ACHN (cell line): ENCODE measurements at regions not wholly inside any gene's neighbourhood (a gene's known extent, or its start where the extent isn't known, plus 50 kb on each side); places are given as distances from the start of the nearest gene placed in this dataset.
"Not testable (repeated sequence)": the region's sequence is repeated elsewhere in the genome, so short reads cannot be mapped to it uniquely, and the experiment has no call there.

Source experiments
- DNase-seq: peaks from one replicate; pipeline ENCODE4 v3.0.0-alpha.2; 2015
- in situ Hi-C: cut with HindIII; loops from 2 replicates; pipeline ENCODE4 v1.10.0; 2017; ENCODE audit warnings: low sequenced_read_pairs, low pct_ligation_motif_present, low pct_unique_long_range_greater_than_20kb

GRCh38 chr11:38693306-38693705 lies 2095.3 kb upstream of the RAG2 start:
- in situ Hi-C loops = no loop called here
- DNase-seq = no peak

GRCh38 chr11:38690211-38690610 lies 2092.2 kb upstream of the RAG2 start:
- DNase-seq, in situ Hi-C loops: not testable (repeated sequence)

- in situ Hi-C loops = no loop called here
- no peak for DNase-seq
Observed at GRCh38 chr11:38687008-38687407, 2089.0 kb upstream of the RAG2 start.

GRCh38 chr11:38683484-38683883 lies 2085.4 kb upstream of the RAG2 start:
- in situ Hi-C loops = no loop called here

GRCh38 chr11:38680746-38681145 lies 2082.7 kb upstream of the RAG2 start:
- in situ Hi-C loops = no loop called here

More at GRCh38 chr11:38683484-38683883, 2085.4 kb upstream of the RAG2 start:
- DNase-seq = no peak

GRCh38 chr11:38680166-38680565 lies 2082.1 kb upstream of the RAG2 start:
- DNase-seq = no peak
- in situ Hi-C loops = no loop called here

More at GRCh38 chr11:38680746-38681145, 2082.7 kb upstream of the RAG2 start:
- no peak for DNase-seq

GRCh38 chr11:38672445-38672844 lies 2074.4 kb upstream of the RAG2 start:
- in situ Hi-C loops = no loop called here
- no peak for DNase-seq

- no peak for DNase-seq
- in situ Hi-C loops = no loop called here
Observed at GRCh38 chr11:38667359-38667758, 2069.3 kb upstream of the RAG2 start.

- in situ Hi-C loops = no loop called here
- no peak for DNase-seq
Observed at GRCh38 chr11:38648604-38649003, 2050.6 kb upstream of the RAG2 start.

GRCh38 chr11:38646382-38646781 lies 2048.3 kb upstream of the RAG2 start:
- in situ Hi-C loops = no loop called here
- no peak for DNase-seq

- in situ Hi-C loops = no loop called here
- no peak for DNase-seq
Observed at GRCh38 chr11:38640854-38641253, 2042.8 kb upstream of the RAG2 start.

GRCh38 chr11:38612701-38613100 lies 2014.7 kb upstream of the RAG2 start:
- in situ Hi-C loops = no loop called here
- DNase-seq = no peak

- DNase-seq, in situ Hi-C loops: not testable (repeated sequence)
Observed at GRCh38 chr11:38601371-38601770, 2003.3 kb upstream of the RAG2 start.

- no peak for DNase-seq
- in situ Hi-C loops = no loop called here
Observed at GRCh38 chr11:38598418-38598817, 2000.4 kb upstream of the RAG2 start.

- DNase-seq, in situ Hi-C loops: not testable (repeated sequence)
Observed at GRCh38 chr11:38595359-38596016, 1997.5 kb upstream of the RAG2 start.

- in situ Hi-C loops = no loop called here
- no peak for DNase-seq
Observed at GRCh38 chr11:38594895-38595294, 1996.9 kb upstream of the RAG2 start.

GRCh38 chr11:38593649-38594048 lies 1995.6 kb upstream of the RAG2 start:
- in situ Hi-C loops = no loop called here
- DNase-seq = no peak

- in situ Hi-C loops = no loop called here
- DNase-seq = no peak
Observed at GRCh38 chr11:38582756-38583155, 1984.7 kb upstream of the RAG2 start.

- DNase-seq = no peak
- in situ Hi-C loops = no loop called here
Observed at GRCh38 chr11:38582151-38582550, 1984.1 kb upstream of the RAG2 start.

- in situ Hi-C loops = no loop called here
- DNase-seq = no peak
Observed at GRCh38 chr11:38577769-38578168, 1979.7 kb upstream of the RAG2 start.

GRCh38 chr11:38562562-38562961 lies 1964.5 kb upstream of the RAG2 start:
- DNase-seq = no peak
- in situ Hi-C loops = no loop called here
